GM23248 (cell line): ENCODE measurements at regions not wholly inside any gene's neighbourhood (a gene's known extent, or its start where the extent isn't known, plus 50 kb on each side); places are given as distances from the start of the nearest gene placed in this dataset.

ENCODE experiments used
- EZH2 ChIP-seq: fragments of 200-600 bp; sonication (generic); IDR thresholded peaks from 2 replicates; pipeline ENCODE4 v1.6.1; 2018; ENCODE audit warnings: antibody characterized with exemption, mild to moderate bottlenecking; ENCODE audit not compliant: insufficient read depth, poor library complexity, severe bottlenecking
- EZH2phosphoT487 ChIP-seq: fragments of 200-600 bp; sonication (generic); IDR thresholded peaks from 2 replicates; pipeline ENCODE4 v1.6.1; 2018; ENCODE audit warnings: antibody characterized with exemption, moderate library complexity, mild to moderate bottlenecking, low read depth; ENCODE audit not compliant: insufficient read depth

GRCh38 chr1:17952506-17952905, 155.1 kb upstream of the IGSF21 start:
- TF ChIP-seq EZH2: no peak
- no peak for TF ChIP-seq EZH2phosphoT487
